ENCODE measurements at regions not wholly inside any gene's neighbourhood (a gene's known extent, or its start where the extent isn't known, plus 50 kb on each side); places are given as distances from the start of the nearest gene placed in this dataset.

- FAIRE-seq (no peak), ATAC-seq (no peak), DNase-seq (ENCODE audit: low read depth in 1 of 2, low spot score in 1 of 2) (no peak)
- ChIA-PET POLR2A (no interaction called here), CTCF (no interaction called here)
- 32% methylated on average over 2 of the region's 2 CpGs for WGBS (ENCODE audit: missing lambda C conversion rate)
- no peaks in the 10 kb centered on the region for H3K9me3 ChIP-seq
- H3K4me1 ChIP-seq: no peaks in the 10 kb centered on the region
- no peak overlapping the region for H3K4me2 ChIP-seq
- no peak overlapping the region for H3K27ac ChIP-seq
- TF ChIP-seq JUNB (IDR thresholded peaks at IDR 0.05): no peak
- TF ChIP-seq MAFK (IDR thresholded peaks at IDR 0.05; ENCODE audit: partially characterized antibody): peak; percentile 83
- H3K4me3 ChIP-seq: no peak overlapping the region
These were observed 125.0 kb upstream of the FBN2 start for GRCh38 chr5:128662997-128663396.

- Histone ChIP-seq H3K4me1 (no peaks in the 10 kb centered on the region), H3K4me3 (no peak overlapping the region), H3K9me3 (no peaks in the 10 kb centered on the region), H3K4me2 (no peak overlapping the region), H3K27ac (no peak overlapping the region)
- ATAC-seq (no peak), FAIRE-seq (no peak), DNase-seq (ENCODE audit: low read depth in 1 of 2, low spot score in 1 of 2) (no peak)
- ChIA-PET POLR2A (no interaction called here), CTCF (interaction anchor here (1.2 kb wide), 1 partner anchor 10 kb away, joined by 4 read pairs; no protein-coding TSS in a partner anchor)
- 24% methylated on average over 5 of the region's 5 CpGs for WGBS (ENCODE audit: missing lambda C conversion rate)
- TF ChIP-seq GATA3 (IDR thresholded peaks at IDR 0.05; ENCODE audit: borderline replicate concordance) (no peak), CHD4 (IDR thresholded peaks at IDR 0.05; ENCODE audit: borderline replicate concordance) (no peak), HOXA7 (CRISPR knock-in tag; IDR thresholded peaks at IDR 0.05) (no peak), HOXB5 (CRISPR knock-in tag; IDR thresholded peaks at IDR 0.05) (no peak), FOXS1 (CRISPR knock-in tag; IDR thresholded peaks at IDR 0.05) (no peak), E2F6 (IDR thresholded peaks at IDR 0.05; ENCODE audit: borderline replicate concordance, low read depth) (no peak), RNF2 (IDR thresholded peaks at IDR 0.05; ENCODE audit: borderline replicate concordance, low read depth) (no peak), RAD21 (conservative IDR thresholded peaks at IDR 0.05 in 1 of 2, IDR thresholded peaks at IDR 0.05 in 1 of 2) (no peak)
These were observed 127.8 kb upstream of the FBN2 start for GRCh38 chr5:128665747-128666355.

- no peaks in the 10 kb centered on the region for H3K4me1 ChIP-seq
- H3K4me3 ChIP-seq: no peak overlapping the region
- WGBS (ENCODE audit: missing lambda C conversion rate): 38% methylated on average over 1 of the region's 1 CpG
- POLR2A ChIA-PET: no interaction called here
- peak; percentile 86 for FAIRE-seq
- no peak overlapping the region for H3K4me2 ChIP-seq
- H3K9me3 ChIP-seq: no peaks in the 10 kb centered on the region
- ATAC-seq: peak in 1 of 2 experiments; percentile 51; a peak in 2 of 6 replicates
- DNase-seq (ENCODE audit: low read depth in 1 of 2, low spot score in 1 of 2): peak in 1 of 2 experiments; percentile 28
- CTCF ChIA-PET: no interaction called here
- H3K27ac ChIP-seq: no peak overlapping the region
- peak; percentile 23; the same call in 1 of the 3 replicates for TF ChIP-seq CTCF (IDR thresholded peaks at IDR 0.05)
- TF ChIP-seq ZC3H11A (IDR thresholded peaks at IDR 0.05): no peak
- no peak for TF ChIP-seq GATA3 (IDR thresholded peaks at IDR 0.05; ENCODE audit: borderline replicate concordance)
- TF ChIP-seq RAD21 (conservative IDR thresholded peaks at IDR 0.05 in 1 of 2, IDR thresholded peaks at IDR 0.05 in 1 of 2): peak in 1 of 2 experiments; percentile 17; a peak in 1 of 5 replicates
These were observed 129.1 kb upstream of the FBN2 start for GRCh38 chr5:128667152-128667551.

GRCh38 chr5:128667751-128668150 lies 129.7 kb upstream of the FBN2 start:
- no peak overlapping the region for H3K27ac ChIP-seq
- no peak overlapping the region for H3K4me3 ChIP-seq
- no peak for DNase-seq (ENCODE audit: low read depth in 1 of 2, low spot score in 1 of 2)
- H3K9me3 ChIP-seq: no peaks in the 10 kb centered on the region
- 17% methylated on average over 1 of the region's 1 CpG for WGBS (ENCODE audit: missing lambda C conversion rate)
- no peak for ATAC-seq
- no peak for FAIRE-seq
- POLR2A ChIA-PET: no interaction called here
- H3K4me2 ChIP-seq: no peak overlapping the region
- CTCF ChIA-PET: interaction anchor here (1.1 kb wide), 1 partner anchor 583 kb away, joined by 3 read pairs; no protein-coding TSS in a partner anchor
- no peak for TF ChIP-seq TP53 (CRISPR knock-in tag; IDR thresholded peaks at IDR 0.05)
- TF ChIP-seq CEBPB (IDR thresholded peaks at IDR 0.05): no peak
- no peak for TF ChIP-seq ATOH8 (CRISPR knock-in tag; IDR thresholded peaks at IDR 0.05; ENCODE audit: low read depth)
- no peak for TF ChIP-seq ZFP36 (IDR thresholded peaks at IDR 0.05; ENCODE audit: borderline replicate concordance, partially characterized antibody)
- no peak for TF ChIP-seq POLR2AphosphoS2 (conservative IDR thresholded peaks at IDR 0.05; ENCODE audit: low read length)
- TF ChIP-seq NR3C1 (IDR thresholded peaks at IDR 0.05): no peak
- no peak for TF ChIP-seq MYC (IDR thresholded peaks at IDR 0.05; ENCODE audit: borderline replicate concordance, low read length)
- TF ChIP-seq RARB (CRISPR knock-in tag; IDR thresholded peaks at IDR 0.05): no peak
- no peak for TF ChIP-seq SMC3 (IDR thresholded peaks at IDR 0.05)
- no peak for TF ChIP-seq HDAC2 (IDR thresholded peaks at IDR 0.05)
- no peak for TF ChIP-seq CBX2 (IDR thresholded peaks at IDR 0.05; ENCODE audit: borderline replicate concordance, low read depth)
- no peak for TF ChIP-seq BCL3 (IDR thresholded peaks at IDR 0.05)
- TF ChIP-seq JUN (IDR thresholded peaks at IDR 0.05): no peak
- no peak for TF ChIP-seq KDM5A (IDR thresholded peaks at IDR 0.05)
- no peak for TF ChIP-seq HEYL (CRISPR knock-in tag; IDR thresholded peaks at IDR 0.05)
- no peak for TF ChIP-seq JUNB (IDR thresholded peaks at IDR 0.05)
- no peaks in the 10 kb centered on the region for H3K4me1 ChIP-seq
